SU-DHL-6 (cell line): ENCODE measurements at regions not wholly inside any gene's neighbourhood (a gene's known extent, or its start where the extent isn't known, plus 50 kb on each side); places are given as distances from the start of the nearest gene placed in this dataset.

Experiments
- CTCF ChIP-seq: fragments of 200-600 bp; sonication (generic); IDR thresholded peaks from one replicate; pipeline ENCODE4 v1.5.1; 2017; ENCODE audit warnings: antibody characterized with exemption, mild to moderate bottlenecking, low read length, moderate library complexity; ENCODE audit not compliant: insufficient read depth, poor library complexity, severe bottlenecking
- EZH2phosphoT487 ChIP-seq: fragments of 200-600 bp; sonication (generic), shearing (Covaris generic); conservative IDR thresholded peaks from 2 replicates; pipeline ENCODE4 v1.6.1; 2018; ENCODE audit warnings: mild to moderate bottlenecking, antibody characterized with exemption, low read length, moderate library complexity, mixed read lengths

DNA sequence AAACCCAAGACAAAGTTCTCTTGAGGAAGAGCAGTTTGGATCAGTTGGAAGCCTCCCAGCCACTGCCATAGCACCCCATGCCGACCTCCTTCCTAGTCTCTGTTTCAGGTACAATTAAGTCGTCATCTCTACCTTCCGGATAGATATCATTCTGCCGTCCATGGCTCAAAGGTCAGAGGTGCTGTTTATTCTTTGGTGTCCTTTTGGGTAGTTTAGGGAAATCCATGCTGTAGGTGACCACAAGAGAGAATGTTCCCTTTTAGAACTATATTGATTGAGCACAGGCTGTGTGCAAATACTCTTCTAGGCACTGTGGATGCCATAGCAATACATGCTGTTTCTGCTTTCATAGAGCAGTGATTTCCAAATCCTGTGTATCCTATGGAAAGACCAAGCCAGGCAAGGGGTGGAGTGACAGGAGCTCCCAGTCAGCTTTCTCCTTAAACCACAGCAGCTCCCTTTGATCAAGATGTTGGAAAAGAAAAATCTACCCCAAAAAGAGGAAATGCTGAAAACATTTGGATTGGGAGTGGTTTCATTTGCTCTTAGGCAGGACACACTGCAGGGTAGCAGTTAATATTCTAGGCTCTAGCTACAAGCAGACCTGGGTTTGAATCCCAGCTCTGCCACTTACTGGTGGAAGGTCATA lies 127.9 kb downstream of the PALM2AKAP2 start:
- TF ChIP-seq CTCF: no peak
- no peak for TF ChIP-seq EZH2phosphoT487
